HG03378 (cell line): ENCODE measurements at regions not wholly inside any gene's neighbourhood (a gene's known extent, or its start where the extent isn't known, plus 50 kb on each side); places are given as distances from the start of the nearest gene placed in this dataset.

Experiments used
- ATAC-seq: cut with Tn5 transposase; IDR thresholded peaks from one replicate; pipeline ENCODE4 v1.9.1; 2021; ENCODE audit warnings: mild to moderate bottlenecking, moderate library complexity; ENCODE audit not compliant: unreplicated experiment

- no peak for ATAC-seq
Observed at GRCh38 chr10:108208038-108208437, 1043.5 kb upstream of the SORCS1 start.

GRCh38 chr10:108204528-108205305 is 1040.2 kb upstream of the SORCS1 start:
- peak; percentile 84 for ATAC-seq

- ATAC-seq = peak; percentile 13
Observed at GRCh38 chr10:108203905-108204527, 1039.5 kb upstream of the SORCS1 start.

- no peak for ATAC-seq
Observed at GRCh38 chr10:108187408-108188012, 1023.0 kb upstream of the SORCS1 start.

GRCh38 chr10:108184114-108184513 is 1019.6 kb upstream of the SORCS1 start:
- ATAC-seq = no peak

GRCh38 chr10:108180878-108181277 is 1016.4 kb upstream of the SORCS1 start:
- ATAC-seq = no peak

- ATAC-seq = no peak
Observed at GRCh38 chr10:108169846-108170245, 1005.3 kb upstream of the SORCS1 start.

GRCh38 chr10:108167766-108168165 is 1003.3 kb upstream of the SORCS1 start:
- ATAC-seq = no peak

GRCh38 chr10:108166401-108166800 is 1001.9 kb upstream of the SORCS1 start:
- ATAC-seq = no peak

GRCh38 chr10:108147346-108147745 is 982.8 kb upstream of the SORCS1 start:
- no peak for ATAC-seq

- ATAC-seq = no peak
Observed at GRCh38 chr10:108141064-108141463, 976.6 kb upstream of the SORCS1 start.

- no peak for ATAC-seq
Observed at GRCh38 chr10:108132303-108132702, 967.8 kb upstream of the SORCS1 start.

GRCh38 chr10:108130575-108130974 is 966.1 kb upstream of the SORCS1 start:
- ATAC-seq = no peak

GRCh38 chr10:108112218-108112617 is 947.7 kb upstream of the SORCS1 start:
- ATAC-seq = no peak

GRCh38 chr10:108104551-108105156 is 940.1 kb upstream of the SORCS1 start:
- ATAC-seq = no peak

GRCh38 chr10:108097258-108097657 is 932.8 kb upstream of the SORCS1 start:
- no peak for ATAC-seq

- no peak for ATAC-seq
Observed at GRCh38 chr10:108095932-108096925, 931.7 kb upstream of the SORCS1 start.

- no peak for ATAC-seq
Observed at GRCh38 chr10:108090476-108091215, 926.1 kb upstream of the SORCS1 start.

GRCh38 chr10:108086502-108086901 is 922.0 kb upstream of the SORCS1 start:
- ATAC-seq = no peak

GRCh38 chr10:108082596-108082995 is 918.1 kb upstream of the SORCS1 start:
- no peak for ATAC-seq
